Stimulated activated CD8-positive, alpha-beta memory T cell treated with anti-CD3 and anti-CD28 coated beads, Interleukin-7, amount 100 ng/mL, for 4 hours (primary cell): ENCODE measurements at regions not wholly inside any gene's neighbourhood (a gene's known extent, or its start where the extent isn't known, plus 50 kb on each side); places are given as distances from the start of the nearest gene placed in this dataset.
"Not testable (repeated sequence)": the region's sequence is repeated elsewhere in the genome, so short reads cannot be mapped to it uniquely, and the experiment has no call there.

Experiments
- DNase-seq, 2 donors: peaks; one replicate each; pipeline ENCODE4 v3.0.0-alpha.2; 2020; ENCODE audit warnings: low read depth in 2 of 2

DNA sequence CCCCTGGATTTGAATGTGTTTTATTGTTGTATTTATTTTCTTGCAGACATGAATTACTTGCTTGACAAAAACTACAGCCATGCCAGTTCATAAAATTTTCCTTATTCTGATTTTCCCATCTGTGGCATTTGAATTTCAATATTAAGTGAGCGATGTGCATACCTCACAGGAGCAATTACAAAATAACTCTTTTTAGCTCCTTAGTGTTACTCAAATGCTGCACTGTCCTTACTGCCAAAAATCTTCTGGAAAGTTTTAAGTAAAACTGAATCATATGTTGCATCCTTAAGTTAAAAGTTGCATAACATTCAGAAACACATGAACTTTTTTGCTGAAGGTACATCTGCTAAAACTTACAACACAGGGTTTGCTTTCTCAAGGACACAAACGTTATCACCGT lies 120.1 kb downstream of the OR4M2 start:
- DNase-seq: not testable (repeated sequence)

DNA sequence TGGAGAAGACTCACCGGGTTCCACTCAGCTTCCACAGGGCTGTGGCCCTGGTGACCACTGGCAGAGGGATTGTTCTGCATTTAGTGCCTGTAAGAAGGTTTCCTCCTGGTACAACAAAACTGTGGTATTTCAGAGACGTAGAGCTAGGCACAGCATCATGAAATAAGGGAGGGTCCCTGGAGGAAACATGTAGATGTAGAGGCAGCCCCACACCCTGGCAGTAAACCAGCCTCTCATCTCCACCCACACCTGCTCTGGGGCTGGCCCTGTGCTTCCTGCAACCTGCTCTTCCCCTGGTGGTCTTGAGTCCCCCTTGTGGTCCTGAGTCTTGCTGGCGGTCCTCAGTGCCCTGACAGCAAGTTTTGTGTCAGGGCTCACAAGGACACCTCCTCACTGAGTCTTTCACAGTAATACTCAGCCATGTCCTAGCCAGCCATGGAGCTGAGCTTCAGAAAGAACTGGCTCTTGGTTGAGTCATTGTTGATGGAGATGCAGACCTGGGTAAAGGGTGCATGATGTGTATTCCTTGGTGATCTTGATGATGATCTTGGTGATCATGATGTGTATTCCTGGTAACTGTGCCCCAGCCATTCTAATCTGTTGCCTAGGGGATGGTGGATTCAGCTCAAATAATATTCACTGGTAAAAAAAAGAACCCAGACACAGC lies 121.8 kb downstream of the OR4M2 start:
- not testable (repeated sequence) for DNase-seq

DNA sequence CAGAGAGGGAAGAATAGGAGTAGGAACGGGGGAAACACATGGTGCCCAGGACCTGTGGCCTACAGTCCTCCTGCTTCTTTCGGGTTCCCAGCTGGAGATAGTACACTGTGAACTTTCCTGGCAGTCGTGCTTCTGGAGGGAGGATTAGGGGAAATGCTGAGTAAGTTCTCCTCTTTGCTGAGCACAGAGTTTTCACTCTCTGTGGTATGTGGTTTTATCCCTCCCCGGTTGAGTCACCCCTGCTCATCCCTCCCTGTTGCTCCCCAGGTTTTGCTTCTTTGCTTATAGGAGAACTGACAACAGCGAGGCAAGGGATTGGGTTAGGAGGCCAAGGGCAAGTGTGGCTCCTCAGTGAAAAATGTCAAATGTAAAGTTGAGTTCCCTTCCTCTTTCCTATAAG lies 122.9 kb downstream of the OR4M2 start:
- DNase-seq: not testable (repeated sequence)

DNA sequence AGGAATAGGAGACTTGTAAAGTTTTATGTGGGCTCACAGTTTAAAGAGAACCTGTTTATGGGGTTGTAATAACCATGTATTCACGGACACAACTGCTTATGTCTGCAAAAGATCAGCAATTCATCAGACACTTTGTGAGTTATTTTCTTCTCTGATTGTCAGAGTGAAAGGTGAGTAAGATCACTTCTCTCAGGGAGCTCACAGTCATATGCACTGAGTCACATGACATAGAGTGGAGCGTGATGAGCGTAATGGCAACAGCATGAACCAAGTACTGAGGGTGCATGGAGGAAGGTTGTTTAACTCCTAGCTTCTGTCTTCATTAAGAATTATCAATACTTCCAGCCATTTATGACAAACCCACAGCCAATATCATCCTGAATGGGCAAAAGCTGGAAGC lies 128.8 kb downstream of the OR4M2 start:
- not testable (repeated sequence) for DNase-seq

DNA sequence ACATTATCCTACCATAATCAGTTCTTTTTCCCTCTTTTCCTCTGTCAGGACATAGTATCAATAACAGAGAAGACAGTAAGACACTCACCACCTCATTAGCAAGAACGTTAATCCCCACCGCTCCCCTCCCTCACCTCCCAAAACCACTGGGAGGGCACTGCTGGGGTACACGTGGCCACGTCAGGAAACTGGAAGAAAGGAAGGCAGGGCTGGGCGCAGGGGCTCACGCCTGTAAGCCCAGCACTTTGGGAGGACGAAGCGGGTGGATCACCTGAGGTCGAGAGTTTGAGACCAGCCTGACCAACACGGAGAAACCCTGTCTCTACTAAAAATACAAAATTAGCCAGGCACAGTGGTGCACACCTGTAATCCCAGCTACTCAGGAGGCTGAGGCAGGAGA lies 142.3 kb downstream of the OR4M2 start:
- not testable (repeated sequence) for DNase-seq

DNA sequence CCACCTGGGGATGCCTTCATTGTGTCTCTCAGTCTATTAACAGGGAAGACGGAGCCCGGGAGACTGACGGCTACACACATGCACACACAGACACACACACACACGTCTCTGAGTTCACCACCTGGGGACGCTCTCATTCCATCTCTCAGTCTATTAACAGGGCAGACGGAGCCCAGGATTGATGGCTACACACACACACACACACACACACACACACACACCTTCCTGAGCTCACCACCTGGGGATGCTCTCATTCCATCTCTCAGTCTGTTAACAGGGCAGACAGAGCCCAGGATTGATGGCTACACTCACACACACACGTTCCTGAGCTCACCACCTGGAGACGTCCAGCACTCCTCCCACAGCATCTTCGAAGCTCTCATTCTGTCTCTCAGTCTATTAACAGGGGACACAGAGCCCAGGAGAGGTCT lies 143.9 kb downstream of the OR4M2 start:
- DNase-seq: no peak

DNA sequence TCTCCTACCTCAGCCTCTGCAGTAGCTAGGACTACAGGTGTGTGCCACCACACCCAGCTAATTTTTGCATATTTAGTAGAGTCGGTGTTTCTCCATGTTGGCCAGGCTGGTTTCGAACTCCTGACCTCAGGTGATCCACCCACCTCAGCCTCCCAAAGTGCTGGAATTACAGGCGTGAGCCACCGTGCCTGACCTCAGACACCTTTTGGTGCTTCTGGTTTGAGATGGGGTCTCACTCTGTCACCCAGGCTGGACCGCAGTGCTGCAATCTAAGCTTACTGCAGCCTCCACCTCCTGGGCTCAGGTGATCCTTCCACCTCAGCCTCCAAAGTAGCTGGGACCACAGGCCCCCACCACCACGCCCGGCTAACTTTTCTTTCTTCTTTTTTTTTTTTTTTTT lies 144.6 kb downstream of the OR4M2 start:
- not testable (repeated sequence) for DNase-seq

DNA sequence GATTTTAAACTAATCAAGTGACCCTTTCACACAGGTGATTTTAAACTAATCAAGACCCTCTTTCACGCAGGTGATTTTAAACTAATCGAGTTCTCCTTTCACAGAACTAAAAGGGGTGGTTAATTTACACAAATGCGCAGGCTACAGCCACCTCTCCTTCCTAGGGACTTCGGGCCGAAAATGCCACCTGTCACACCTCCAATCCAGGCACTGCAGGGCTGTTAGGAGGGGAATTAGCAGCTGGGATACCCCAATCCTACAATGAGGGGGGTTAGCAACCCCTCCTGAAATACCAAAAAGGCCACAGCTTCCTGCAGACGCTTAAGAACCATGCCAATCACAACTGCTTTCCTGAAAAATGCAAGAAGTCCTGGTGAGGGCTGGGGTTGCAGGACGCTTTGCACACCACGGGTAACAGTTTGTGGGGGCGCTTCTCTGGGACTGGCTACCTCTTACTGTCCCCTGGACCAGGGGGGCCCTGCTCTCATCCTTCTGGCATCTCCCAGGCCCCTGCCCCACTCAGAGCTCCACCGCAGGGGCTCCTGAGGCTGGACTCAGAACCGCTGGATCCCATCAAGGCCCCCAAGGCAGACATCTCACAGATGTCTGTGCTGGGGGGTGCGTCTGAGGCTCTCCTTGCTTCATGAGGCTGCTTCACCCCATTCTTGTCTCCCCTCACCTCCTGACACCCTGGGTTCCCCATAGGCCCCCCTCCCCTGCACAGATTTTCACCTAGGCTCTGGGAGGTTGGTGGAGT lies 145.9 kb downstream of the OR4M2 start:
- no peak for DNase-seq

DNA sequence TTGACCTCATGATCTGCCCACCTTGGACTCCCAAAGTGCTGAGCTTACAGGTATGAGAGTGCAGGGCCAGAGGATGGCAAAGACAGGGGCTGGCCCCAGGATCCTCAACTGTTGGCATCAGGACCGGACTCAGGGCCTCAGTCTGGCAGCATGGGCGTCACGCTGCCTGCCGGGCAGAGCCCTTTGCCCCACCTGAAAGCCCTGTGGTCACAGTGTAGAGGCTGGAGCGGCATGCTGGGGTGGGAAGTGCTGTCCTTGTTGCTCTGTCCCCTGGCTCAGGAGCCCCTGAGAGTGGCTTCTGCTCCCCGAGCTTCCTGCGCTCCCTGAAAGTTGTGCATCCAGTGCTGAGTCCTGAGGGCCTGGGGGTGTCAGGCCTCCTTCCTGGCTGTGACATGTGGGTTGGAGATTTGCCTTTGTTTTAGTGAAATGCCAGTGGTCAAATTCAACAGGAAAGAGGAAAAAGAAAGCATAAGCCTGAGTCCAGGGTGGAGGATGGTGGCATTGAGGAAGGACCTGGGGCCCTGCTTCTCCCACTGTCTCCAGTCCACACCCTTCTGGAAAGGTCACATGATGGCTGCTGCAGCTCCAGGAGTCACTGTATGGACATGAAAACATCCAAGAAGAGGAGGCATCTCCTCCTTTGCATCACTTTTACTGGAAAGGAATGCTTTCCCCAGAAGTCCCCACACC lies 147.2 kb downstream of the OR4M2 start:
- DNase-seq: no peak

DNA sequence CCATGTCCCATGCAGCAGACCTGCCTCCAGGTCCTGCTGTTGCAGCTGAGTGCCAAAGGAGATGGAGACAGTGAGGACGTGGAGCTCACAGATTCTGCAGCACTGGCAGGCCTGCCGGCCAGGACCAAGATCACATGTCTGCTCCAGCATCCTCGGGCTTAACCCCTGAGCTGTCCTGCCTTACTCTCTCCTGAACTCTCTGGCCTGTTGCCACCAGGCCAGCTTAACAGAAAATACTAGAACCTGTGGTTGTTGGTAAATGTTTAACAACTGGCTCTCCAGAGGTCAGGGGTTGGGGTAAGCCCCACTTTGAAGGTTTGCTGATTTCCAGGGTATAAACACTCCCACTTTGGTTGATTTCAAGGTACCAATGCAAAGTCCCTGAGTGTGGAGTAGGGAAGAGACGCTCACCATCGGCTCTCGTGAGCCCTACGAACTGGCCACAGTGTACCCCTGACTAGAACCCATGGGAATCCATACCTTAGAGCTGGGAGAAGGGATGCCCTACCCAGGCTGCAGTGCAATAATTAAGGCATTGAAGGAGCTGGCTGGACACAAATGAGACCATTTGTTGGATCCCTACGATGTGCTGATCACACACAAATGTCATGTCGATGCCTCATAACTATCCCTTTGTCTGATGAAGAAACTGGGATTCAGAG lies 147.9 kb downstream of the OR4M2 start:
- no peak for DNase-seq

DNA sequence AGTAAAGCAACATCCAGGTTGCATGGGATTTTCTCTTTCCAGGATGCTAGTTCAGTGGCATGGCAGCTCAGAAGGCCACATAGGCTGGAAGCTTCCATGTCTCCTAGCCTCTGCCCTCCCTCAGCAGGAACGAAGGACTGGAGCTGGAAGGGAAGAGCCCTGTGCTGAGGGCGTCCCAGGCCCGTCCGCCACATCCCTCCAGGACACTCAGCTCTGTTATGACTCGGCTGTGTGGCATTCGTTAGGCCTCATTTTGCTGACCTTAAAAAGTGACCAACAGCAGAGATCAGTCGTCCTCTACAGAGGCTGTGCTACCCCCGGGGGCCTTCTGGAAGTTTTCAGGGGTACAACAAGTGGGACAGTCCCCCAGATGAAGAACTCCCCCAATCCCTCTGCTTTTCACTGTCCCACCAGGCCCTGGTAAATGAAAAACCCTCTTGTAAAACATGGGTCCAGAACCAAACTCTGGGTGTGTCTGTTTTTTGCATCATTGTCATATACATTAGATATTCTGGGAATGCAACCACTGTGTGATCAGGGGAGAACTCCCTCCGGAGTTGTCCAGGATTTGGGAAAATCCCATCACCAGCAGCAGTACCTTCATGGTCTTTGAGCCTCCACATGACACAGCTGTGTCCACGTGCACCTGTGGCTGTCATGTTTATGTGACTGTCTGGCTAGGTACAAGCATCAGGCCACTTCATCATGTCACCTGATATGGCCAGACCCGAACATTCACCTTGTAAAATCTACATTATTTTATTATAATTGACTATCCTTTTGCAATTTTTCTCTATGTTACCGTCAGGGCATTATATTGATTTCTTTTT lies 149.9 kb downstream of the OR4M2 start:
- no peak for DNase-seq

DNA sequence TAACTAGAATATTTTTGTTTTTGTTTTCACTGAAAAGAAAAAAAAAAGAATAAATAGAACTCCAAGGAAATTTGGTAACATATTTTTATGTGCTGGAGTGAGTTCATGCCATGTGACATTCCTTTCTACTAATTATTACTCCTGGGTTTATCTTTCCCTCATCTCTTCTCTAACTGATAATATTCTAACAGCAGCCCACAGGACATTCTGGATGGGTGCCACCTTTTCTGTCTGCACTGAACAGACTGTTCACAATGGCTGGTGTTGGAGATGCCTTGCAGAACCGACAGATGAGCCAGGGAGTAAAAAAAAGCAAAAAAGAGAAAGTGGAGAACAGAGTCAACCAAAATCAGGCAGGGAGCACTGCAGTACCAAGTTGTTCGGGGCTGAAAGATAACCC lies 151.3 kb downstream of the OR4M2 start:
- DNase-seq: no peak

DNA sequence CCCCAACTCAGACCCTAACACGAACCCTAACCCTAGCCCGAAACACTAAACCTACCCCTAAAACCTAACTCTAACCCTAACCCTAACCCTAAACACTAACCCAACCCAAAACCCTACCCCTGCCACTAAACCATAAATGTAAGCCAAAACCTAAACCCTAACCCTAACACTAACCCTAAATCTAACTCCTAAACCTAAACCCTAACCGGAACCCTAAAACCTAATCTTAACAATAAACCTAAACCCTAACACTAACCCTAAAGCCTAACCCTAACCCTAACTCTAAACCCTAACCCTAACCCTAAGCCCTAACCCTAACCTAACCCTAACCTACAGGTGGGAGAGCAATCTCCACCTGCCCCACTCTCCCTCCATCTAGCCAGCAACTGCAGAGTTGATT lies 152.3 kb downstream of the OR4M2 start:
- no peak for DNase-seq

DNA sequence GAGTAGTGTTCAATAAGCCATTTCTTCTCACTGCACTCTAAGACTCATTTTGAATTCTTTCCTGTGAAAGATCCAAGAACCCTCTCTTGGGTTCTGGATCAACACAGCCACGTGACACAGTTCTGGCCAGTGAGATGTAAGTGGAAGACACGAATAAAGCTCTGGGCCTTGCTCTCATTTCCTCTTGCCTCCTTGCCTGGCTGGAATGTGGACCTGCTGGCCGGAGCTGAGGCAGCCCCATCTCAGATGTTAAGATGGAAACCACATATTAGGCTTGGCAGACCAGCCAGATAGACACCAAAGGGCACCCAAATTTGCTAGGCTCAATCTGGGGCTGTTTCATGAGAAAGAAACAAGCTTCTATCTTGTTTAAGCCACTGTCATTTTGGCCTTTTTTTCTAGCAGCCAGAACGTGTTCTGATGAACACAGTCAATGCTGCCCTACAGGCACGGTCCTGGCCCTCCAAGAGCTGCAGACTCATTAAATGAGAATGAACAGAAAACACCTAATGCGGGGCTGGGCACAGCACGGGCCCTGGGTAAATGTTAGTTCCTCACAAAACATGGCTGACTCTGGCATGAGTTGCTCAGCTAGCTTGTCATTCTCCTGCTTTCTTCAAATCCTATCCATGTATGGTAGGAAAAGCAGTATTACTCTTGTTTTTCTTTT lies 155.1 kb downstream of the OR4M2 start:
- DNase-seq: not testable (repeated sequence)

DNA sequence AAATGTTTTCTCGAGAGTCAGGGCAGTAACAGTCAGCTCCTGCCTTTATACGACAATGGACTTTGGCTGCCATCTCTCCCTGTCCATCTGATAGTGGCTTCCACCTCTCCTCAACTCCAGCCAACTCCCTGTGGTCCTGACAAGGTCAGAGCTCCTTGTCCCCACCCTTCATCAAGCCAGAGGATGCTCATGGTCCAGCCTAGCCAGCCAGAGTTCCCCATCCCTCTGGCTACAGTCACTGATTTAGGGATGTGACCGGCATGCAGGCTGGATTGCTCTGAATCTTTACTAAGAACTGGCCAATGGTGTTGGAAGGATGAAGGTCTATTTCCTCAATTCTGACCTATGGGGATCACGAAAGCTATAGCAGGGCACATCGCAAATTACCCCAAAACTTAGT lies 156.1 kb downstream of the OR4M2 start:
- no peak for DNase-seq

DNA sequence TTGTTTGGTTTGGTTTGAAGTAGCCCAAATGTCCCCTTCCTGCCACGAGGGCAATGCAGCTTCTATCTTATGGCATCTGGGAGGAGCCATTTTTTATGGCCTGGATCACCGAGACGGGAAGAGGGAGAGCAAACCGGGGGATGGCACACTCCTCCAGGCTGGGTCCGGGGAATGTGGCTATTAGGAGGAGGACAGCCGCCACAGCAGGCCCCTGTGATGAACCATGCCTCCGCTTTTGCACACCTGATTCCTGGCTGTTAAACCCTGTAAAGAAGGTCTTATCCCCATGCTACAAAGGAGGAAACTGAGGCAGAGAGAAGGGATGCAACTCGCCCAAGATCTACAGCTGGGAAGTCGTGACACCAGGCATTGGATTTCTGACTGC lies 157.6 kb downstream of the OR4M2 start:
- no peak for DNase-seq

DNA sequence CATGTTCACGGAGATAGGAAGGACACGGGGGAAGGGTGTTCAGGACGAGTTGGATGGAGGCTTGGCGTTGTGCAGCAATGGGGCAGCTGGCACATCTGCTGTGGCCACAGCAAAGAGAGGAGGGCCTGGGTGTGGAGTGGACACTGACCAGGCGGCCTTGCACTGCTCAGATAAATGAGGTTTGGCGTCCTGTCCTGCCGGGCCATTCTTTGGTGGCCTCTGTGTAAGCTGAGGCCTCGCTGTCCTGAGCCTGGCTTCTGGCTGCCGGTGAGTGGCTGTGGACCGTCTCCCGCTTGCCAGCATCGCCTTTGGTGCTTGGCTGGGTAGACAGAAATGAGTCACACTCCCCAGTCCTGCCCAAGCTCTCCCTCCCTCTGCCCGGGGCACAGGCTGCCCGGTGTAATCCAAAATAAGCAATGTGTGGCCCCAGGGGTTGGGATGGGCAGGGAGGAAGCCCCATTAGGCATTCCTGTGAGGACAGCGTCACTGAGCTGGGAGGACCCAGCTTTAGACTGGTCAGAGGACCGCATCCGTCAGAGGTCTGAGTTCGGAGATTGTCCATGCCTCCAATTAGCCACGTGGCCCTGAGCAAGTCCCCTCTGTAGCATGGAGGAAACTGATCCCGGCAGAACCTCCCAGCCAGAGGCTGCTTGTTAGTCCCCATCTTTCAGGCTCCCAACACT lies 158.1 kb downstream of the OR4M2 start:
- DNase-seq: not testable (repeated sequence)

DNA sequence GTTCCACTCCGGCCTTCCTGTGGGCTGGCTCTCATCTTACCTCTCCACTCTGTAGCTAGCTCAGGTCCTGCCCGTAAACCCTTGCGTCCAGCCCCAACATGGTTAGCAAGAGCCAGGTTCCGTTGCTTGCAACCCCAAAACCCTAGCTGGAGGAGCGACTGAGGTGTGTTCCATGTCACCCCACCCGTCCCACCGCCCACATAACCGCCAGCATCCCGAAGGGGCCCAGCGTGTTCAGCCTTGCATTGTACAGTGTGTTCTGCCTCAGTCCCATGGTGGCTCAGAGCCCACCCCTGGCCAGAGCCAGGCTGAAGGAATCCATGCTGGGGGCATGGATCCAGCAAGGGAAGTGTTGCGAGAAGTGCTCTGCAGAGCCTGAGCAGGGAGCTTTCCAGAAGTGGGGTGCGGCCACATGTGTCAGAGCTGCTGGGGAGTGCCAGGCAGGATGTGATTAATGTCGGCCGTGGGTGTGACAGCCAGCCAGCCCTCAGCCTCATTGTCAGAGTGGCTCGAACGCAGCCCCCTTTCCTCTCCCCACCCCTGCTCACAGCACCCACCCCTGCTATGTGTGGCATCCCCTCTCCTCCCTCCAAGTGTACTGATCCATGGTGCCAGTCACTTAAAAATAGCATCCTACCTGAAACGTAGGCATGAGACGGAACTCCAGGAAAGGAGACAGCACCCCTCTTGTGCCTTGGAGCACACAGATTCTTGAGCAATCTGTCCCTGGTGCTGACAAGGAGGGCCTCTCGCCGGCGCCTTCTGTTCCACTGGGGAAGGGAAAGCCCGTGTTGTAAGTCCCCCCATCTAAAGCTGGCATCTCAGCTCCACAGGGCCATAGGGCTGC lies 158.9 kb downstream of the OR4M2 start:
- peak in 1 of 2 donors; percentile 17 for DNase-seq

DNA sequence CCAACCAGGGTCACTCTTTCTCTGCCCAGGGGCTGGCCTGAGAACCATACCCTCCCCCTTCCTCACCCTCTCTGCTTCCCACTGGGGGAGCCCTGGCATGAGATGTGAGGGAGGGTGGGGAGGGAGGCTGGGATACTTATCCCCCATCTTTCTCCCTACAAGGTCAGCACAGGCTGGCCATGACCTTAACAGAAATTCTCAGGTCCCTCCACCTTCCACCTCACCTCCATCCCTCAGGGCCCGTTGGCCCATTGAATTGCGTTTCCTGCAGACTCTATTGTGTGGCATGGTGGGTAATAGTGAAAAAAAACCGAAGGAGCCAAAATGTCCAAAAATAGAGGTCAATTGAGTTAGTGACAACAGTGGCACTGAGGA lies 159.5 kb downstream of the OR4M2 start:
- no peak for DNase-seq
